ENCODE measurements at regions not wholly inside any gene's neighbourhood (a gene's known extent, or its start where the extent isn't known, plus 50 kb on each side); places are given as distances from the start of the nearest gene placed in this dataset.

GRCh38 chr4:186878203-186878776 lies 154.6 kb upstream of the FAT1 start:
- no peak for TF ChIP-seq EZH2 (IDR thresholded peaks at IDR 0.05; ENCODE audit: borderline replicate concordance)
- no peak for TF ChIP-seq CTCF (IDR thresholded peaks at IDR 0.05; ENCODE audit: poor library complexity)
- TF ChIP-seq EZH2phosphoT487 (IDR thresholded peaks at IDR 0.05; ENCODE audit: low read depth, severe bottlenecking, unreplicated experiment), result no peak

All from hepatocyte (in vitro differentiated cells).